CD4-positive, alpha-beta T cell treated with Interferon alpha-2 for 1 hour (primary cell): ENCODE measurements at regions not wholly inside any gene's neighbourhood (a gene's known extent, or its start where the extent isn't known, plus 50 kb on each side); places are given as distances from the start of the nearest gene placed in this dataset.
"Not testable (repeated sequence)": the region's sequence is repeated elsewhere in the genome, so short reads cannot be mapped to it uniquely, and the experiment has no call there.

Experiments
- DNase-seq, 2 donors: peaks; one replicate each; pipeline ENCODE4 v3.0.0-alpha.2; 2020 to 2022

DNA sequence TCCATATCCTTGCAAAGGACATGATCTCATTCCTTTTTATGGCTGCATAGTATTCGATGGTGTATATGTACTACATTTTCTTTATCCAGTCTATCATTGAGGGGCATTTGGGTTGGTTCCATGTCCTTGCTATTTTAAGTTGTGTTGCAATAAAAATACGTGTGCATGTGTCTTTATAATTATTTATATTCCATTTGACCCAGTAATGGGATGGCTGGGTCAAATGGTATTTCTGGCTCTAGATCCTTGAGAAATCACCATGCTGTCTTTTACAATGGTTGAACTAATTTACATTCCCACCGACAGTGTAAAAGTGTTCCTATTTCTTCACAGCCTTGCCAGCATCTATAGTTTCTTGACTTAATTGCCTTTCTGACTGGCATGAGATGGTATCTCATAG, 972.6 kb upstream of the KCND2 start:
- not testable (repeated sequence) for DNase-seq

- DNase-seq: no peak
Measured at GRCh38 chr7:119320316-119320715, 952.7 kb upstream of the KCND2 start.

- no peak for DNase-seq
Measured at GRCh38 chr7:119329715-119330114, 943.3 kb upstream of the KCND2 start.

GRCh38 chr7:119335405-119335804, 937.6 kb upstream of the KCND2 start:
- no peak for DNase-seq

GRCh38 chr7:119341822-119342221, 931.2 kb upstream of the KCND2 start:
- no peak for DNase-seq

- no peak for DNase-seq
Measured at GRCh38 chr7:119343289-119343688, 929.7 kb upstream of the KCND2 start.

GRCh38 chr7:119344466-119344865, 928.5 kb upstream of the KCND2 start:
- no peak for DNase-seq

- DNase-seq: no peak
Measured at GRCh38 chr7:119348491-119348890, 924.5 kb upstream of the KCND2 start.

DNA sequence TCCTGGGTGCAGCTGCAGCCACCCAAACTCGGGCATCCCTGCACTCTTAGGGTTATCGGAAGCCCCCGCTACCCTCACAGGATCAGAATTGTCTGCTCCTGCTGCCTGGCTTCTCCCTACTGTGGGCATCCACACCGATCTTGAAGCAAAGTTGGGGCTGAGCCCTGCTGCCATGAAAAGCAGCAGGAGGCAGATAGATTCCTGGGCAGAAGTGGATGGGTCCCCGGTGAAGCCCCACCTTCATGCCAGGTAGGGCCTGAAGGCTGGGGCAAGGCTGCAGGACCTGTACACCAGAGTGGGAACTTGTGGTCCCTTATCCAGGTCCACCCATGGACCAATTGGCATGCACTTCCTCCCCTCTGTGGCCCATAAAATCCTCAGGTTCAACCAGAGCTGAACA, 922.6 kb upstream of the KCND2 start:
- no peak for DNase-seq

DNA sequence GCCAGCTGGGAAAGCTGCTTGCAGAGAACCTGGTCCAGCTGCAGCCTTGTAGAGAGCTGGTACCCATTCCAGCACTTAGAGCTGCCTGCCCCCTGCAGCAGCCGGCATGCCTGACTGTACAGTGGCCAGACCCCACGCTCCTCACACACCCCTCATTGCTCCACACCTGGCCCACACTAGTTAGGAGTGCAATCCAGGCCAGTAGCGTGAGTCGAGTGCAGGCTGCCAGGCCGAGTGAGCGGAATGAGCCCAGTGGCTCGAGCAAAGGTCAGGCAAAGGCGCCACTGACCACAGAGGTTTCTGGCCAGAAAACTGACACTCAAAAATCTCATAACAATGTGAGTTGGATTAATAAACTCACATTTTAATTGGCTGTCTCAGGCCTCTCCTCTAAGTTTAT, 921.7 kb upstream of the KCND2 start:
- no peak for DNase-seq

GRCh38 chr7:119374436-119374835, 898.5 kb upstream of the KCND2 start:
- no peak for DNase-seq

- no peak for DNase-seq
Measured at GRCh38 chr7:119377861-119378260, 895.1 kb upstream of the KCND2 start.

DNA sequence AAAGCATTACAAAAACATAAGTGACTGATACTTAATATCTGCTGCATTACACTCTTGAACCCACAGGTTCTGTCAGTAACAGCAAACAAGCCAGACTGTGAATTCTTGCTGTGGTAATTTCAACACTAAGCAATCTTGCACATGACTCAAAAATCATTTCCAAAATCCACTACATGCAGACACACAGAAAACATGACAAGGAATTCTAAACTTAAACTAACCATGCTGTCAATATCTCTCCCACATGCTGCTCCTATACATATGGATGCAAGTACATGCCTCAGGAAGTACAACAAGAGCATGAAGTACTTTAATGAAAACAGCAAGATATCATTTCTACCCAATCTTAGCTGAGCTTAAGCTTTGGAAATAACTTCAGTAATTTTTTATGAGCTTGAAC, 890.2 kb upstream of the KCND2 start:
- no peak for DNase-seq

- DNase-seq: no peak
Measured at GRCh38 chr7:119395024-119395423, 878.0 kb upstream of the KCND2 start.

GRCh38 chr7:119397156-119397555, 875.8 kb upstream of the KCND2 start:
- DNase-seq: no peak

DNA sequence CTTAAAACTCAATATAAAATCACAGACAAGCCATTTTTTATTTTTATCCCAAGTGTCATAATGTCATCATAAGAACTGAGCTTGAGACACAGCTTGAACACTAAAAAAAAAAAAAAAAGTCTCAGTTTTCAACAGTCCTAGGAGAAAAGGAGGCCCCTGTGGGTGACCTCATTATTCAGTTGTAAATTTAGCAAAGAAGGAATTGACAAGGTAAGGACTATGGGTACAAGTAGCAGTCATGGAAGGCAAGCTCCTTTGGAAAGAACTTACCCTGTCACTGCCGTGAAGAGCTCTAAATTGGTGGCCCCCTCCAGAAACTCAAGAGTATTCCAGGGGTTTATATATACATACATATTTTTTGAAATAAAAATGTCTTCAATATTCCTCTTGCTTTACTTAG, 864.4 kb upstream of the KCND2 start:
- DNase-seq: no peak

- no peak for DNase-seq
Measured at GRCh38 chr7:119413314-119413805, 859.6 kb upstream of the KCND2 start.

GRCh38 chr7:119415682-119416081, 857.3 kb upstream of the KCND2 start:
- DNase-seq: no peak

- DNase-seq: no peak
Measured at GRCh38 chr7:119421657-119422056, 851.3 kb upstream of the KCND2 start.

DNA sequence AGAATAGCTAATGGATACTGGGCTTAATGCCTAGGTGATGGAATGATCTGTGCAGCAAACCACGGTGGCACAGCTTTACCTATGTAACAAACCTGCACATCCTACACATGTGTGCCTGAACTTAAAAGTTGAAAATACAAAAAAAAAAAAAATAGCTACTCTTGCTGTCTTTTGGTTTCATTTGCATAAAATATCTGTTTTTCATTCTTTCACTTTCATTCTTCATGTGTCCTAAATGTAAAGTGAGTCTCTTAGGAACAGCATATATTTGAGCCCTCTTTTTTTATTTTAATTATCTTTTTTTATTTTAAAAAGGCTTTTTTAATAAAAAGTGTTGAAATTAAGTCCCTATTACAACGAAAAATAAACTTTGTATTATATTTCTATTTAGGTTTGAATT, 836.1 kb upstream of the KCND2 start:
- DNase-seq: no peak

GRCh38 chr7:119438315-119438714, 834.7 kb upstream of the KCND2 start:
- DNase-seq: no peak

GRCh38 chr7:119439192-119439591, 833.8 kb upstream of the KCND2 start:
- no peak for DNase-seq

DNA sequence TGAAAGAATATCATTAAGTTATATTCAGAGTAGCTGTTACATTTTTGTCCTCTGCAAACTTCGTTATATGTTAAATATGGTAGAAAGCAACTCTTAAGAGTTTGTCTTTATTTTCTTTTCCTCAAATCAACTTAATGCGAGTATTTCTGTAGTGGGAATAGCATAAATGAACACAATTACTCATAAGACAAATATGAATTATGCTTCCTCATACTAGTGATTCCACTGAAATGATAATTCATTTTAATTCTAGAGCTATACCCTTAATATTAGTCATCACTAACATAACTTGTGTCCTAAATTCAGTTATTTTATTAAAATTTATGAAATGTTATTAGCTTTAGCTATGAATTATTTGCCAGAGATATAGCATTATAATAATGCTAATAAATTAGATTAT, 820.6 kb upstream of the KCND2 start:
- DNase-seq: no peak

GRCh38 chr7:119465798-119466305, 807.1 kb upstream of the KCND2 start:
- no peak for DNase-seq

GRCh38 chr7:119472408-119473038, 800.5 kb upstream of the KCND2 start:
- no peak for DNase-seq
